ENCODE measurements at regions not wholly inside any gene's neighbourhood (a gene's known extent, or its start where the extent isn't known, plus 50 kb on each side); places are given as distances from the start of the nearest gene placed in this dataset.

DNA sequence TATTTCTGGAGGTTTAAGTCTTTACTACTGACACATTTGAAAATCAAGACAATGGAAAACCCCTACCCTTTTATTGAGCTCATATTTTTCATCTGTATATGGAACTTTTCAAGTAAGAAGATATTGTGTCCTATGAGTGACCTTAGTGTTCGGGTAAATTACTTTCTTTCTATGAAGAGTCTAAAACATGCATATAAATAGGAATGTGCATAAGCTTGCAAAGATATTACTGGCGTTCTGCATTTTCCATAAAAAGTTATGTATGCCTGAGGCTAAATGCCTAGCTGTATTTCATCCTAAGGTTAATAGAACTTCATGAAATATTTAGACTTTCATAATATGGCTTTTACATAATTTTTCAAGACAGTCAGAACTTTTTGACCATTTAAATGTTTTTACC lies 495.8 kb upstream of the ADAMTS5 start:
- H3K4me2 ChIP-seq (ENCODE audit: low read depth, low read length, poor library complexity, severe bottlenecking) = no peak overlapping the region
- no peaks in the 10 kb centered on the region for H3K9me3 ChIP-seq (ENCODE audit: insufficient read depth, low read length)
- H3K4me3 ChIP-seq (ENCODE audit: insufficient read depth, low read length, poor library complexity, severe bottlenecking) = no peak overlapping the region
- no peaks in the 10 kb centered on the region for H4K20me1 ChIP-seq (ENCODE audit: low read depth, low read length)
- H3F3A ChIP-seq (ENCODE audit: insufficient read depth) = no peaks in the 10 kb centered on the region
- no peak overlapping the region for H2AFZ ChIP-seq (ENCODE audit: low read depth, low read length, severe bottlenecking)
- TF ChIP-seq, protein P1, sequence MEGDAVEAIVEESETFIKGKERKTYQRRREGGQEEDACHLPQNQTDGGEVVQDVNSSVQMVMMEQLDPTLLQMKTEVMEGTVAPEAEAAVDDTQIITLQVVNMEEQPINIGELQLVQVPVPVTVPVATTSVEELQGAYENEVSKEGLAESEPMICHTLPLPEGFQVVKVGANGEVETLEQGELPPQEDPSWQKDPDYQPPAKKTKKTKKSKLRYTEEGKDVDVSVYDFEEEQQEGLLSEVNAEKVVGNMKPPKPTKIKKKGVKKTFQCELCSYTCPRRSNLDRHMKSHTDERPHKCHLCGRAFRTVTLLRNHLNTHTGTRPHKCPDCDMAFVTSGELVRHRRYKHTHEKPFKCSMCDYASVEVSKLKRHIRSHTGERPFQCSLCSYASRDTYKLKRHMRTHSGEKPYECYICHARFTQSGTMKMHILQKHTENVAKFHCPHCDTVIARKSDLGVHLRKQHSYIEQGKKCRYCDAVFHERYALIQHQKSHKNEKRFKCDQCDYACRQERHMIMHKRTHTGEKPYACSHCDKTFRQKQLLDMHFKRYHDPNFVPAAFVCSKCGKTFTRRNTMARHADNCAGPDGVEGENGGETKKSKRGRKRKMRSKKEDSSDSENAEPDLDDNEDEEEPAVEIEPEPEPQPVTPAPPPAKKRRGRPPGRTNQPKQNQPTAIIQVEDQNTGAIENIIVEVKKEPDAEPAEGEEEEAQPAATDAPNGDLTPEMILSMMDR (IDR thresholded peaks at IDR 0.05; ENCODE audit: insufficient read depth, low read length, poor library complexity, severe bottlenecking) = no peak
- TF ChIP-seq EZH2phosphoT487 (conservative IDR thresholded peaks at IDR 0.05; ENCODE audit: low read length) = no peak
- H3K36me3 ChIP-seq (ENCODE audit: low read length) = no peaks in the 10 kb centered on the region
- no peaks in the 10 kb centered on the region for H3K27me3 ChIP-seq (ENCODE audit: low read length)
- no peaks in the 10 kb centered on the region for H3K79me2 ChIP-seq (ENCODE audit: insufficient read depth, low read length)
- no peak overlapping the region for H3K9ac ChIP-seq (ENCODE audit: low read length)
- no peak overlapping the region for H3K27ac ChIP-seq (ENCODE audit: low read depth, low read length)
- no peaks in the 10 kb centered on the region for H3K9me2 ChIP-seq (replicated peaks; ENCODE audit: insufficient read depth, low read length)

DNA sequence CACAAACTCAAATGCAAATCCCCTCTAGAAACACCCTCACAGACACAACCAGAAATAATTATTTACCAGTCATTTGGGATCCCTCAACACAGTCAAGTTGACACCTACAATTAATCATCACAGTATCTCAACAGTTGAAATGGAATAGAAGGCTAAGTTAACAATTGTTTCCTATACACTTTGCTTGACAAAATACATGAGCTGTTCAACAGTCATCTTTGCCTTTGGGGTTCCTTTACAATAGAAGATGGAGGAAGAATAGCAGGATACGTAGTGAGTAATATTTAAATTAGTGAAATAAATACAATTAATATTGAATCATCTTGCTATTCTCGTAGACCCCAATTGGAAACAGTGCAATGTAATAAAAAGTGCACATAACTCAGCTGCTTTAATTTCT lies 487.3 kb upstream of the ADAMTS5 start:
- H2AFZ ChIP-seq (ENCODE audit: low read depth, low read length, severe bottlenecking) = no peak overlapping the region
- H3K27ac ChIP-seq (ENCODE audit: low read depth, low read length) = no peak overlapping the region
- H3K4me2 ChIP-seq (ENCODE audit: low read depth, low read length, poor library complexity, severe bottlenecking) = no peak overlapping the region
- no peaks in the 10 kb centered on the region for H3K27me3 ChIP-seq (ENCODE audit: low read length)
- H3K36me3 ChIP-seq (ENCODE audit: low read length) = no peaks in the 10 kb centered on the region
- no peak for TF ChIP-seq EZH2phosphoT487 (conservative IDR thresholded peaks at IDR 0.05; ENCODE audit: low read length)
- TF ChIP-seq, protein P1 (IDR thresholded peaks at IDR 0.05; ENCODE audit: insufficient read depth, low read length, poor library complexity, severe bottlenecking) = no peak
- no peaks in the 10 kb centered on the region for H3K79me2 ChIP-seq (ENCODE audit: insufficient read depth, low read length)
- H3K9me2 ChIP-seq (replicated peaks; ENCODE audit: insufficient read depth, low read length) = no peaks in the 10 kb centered on the region
- H3K9me3 ChIP-seq (ENCODE audit: insufficient read depth, low read length) = no peaks in the 10 kb centered on the region
- no peak overlapping the region for H3K9ac ChIP-seq (ENCODE audit: low read length)
- no peaks in the 10 kb centered on the region for H3F3A ChIP-seq (ENCODE audit: insufficient read depth)
- H4K20me1 ChIP-seq (ENCODE audit: low read depth, low read length) = no peaks in the 10 kb centered on the region
- H3K4me3 ChIP-seq (ENCODE audit: insufficient read depth, low read length, poor library complexity, severe bottlenecking) = no peak overlapping the region

DNA sequence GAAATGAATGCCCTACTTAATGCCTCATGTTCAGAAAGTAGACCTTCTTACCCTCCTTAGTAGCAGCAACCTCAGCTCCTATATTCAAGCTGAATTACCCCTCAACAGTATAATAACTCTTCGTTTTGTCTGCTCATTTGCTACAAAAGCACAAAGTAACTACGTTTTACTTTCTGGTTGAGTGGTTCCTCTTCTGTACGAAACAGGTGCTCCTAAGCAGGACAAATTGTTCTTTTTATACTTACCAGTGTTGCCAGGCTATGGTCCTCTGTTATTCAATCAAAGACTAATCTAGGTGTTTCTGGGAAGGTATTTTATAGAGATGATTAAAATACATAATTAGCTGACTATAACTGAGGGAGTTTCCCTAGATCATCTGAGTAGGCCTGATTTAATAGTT lies 484.2 kb upstream of the ADAMTS5 start:
- H3K9ac ChIP-seq (ENCODE audit: low read length) = no peak overlapping the region
- no peak overlapping the region for H2AFZ ChIP-seq (ENCODE audit: low read depth, low read length, severe bottlenecking)
- H3K79me2 ChIP-seq (ENCODE audit: insufficient read depth, low read length) = no peaks in the 10 kb centered on the region
- TF ChIP-seq, protein P1 (IDR thresholded peaks at IDR 0.05; ENCODE audit: insufficient read depth, low read length, poor library complexity, severe bottlenecking) = no peak
- no peak for TF ChIP-seq EZH2phosphoT487 (conservative IDR thresholded peaks at IDR 0.05; ENCODE audit: low read length)
- H4K20me1 ChIP-seq (ENCODE audit: low read depth, low read length) = no peaks in the 10 kb centered on the region
- no peaks in the 10 kb centered on the region for H3K36me3 ChIP-seq (ENCODE audit: low read length)
- H3K4me2 ChIP-seq (ENCODE audit: low read depth, low read length, poor library complexity, severe bottlenecking) = no peak overlapping the region
- no peak overlapping the region for H3K4me3 ChIP-seq (ENCODE audit: insufficient read depth, low read length, poor library complexity, severe bottlenecking)
- no peaks in the 10 kb centered on the region for H3F3A ChIP-seq (ENCODE audit: insufficient read depth)
- no peak overlapping the region for H3K27ac ChIP-seq (ENCODE audit: low read depth, low read length)
- H3K9me2 ChIP-seq (replicated peaks; ENCODE audit: insufficient read depth, low read length) = no peaks in the 10 kb centered on the region
- H3K9me3 ChIP-seq (ENCODE audit: insufficient read depth, low read length) = no peaks in the 10 kb centered on the region
- no peaks in the 10 kb centered on the region for H3K27me3 ChIP-seq (ENCODE audit: low read length)
